Heart left ventricle (tissue), 13 donors: ENCODE measurements at regions not wholly inside any gene's neighbourhood (a gene's known extent, or its start where the extent isn't known, plus 50 kb on each side); places are given as distances from the start of the nearest gene placed in this dataset.

ENCODE experiments used
- CTCF ChIP-seq, 12 donors: fragments of 200-600 bp; sonication (generic) in 4 of 12; IDR thresholded peaks; one replicate each; pipeline versions ENCODE4 v1.5.0 to v1.8.0; 2018 to 2022; ENCODE audit warnings: antibody characterized with exemption in 12 of 12, mild to moderate bottlenecking in 5 of 12
- POLR2A ChIP-seq, 2 donors: fragments of 450-650 bp; IDR thresholded peaks; one replicate each; pipeline ENCODE4 v1.6.1; 2017; ENCODE audit warnings: antibody characterized with exemption in 2 of 2, mild to moderate bottlenecking in 2 of 2, moderate library complexity in 2 of 2
- donor health status: ischemic (EF 13 %, LVEDD 7.1; RV severe dilation, severe dysfunction).
- donor health status: DM: no; HTN: yes; CAD: no.
- donor health status: DM: no; HTN: no; CAD: no.
- donor health status: ischemic (EF 25% LVEDD 6.9; RV normal size, moderate dysfunction).
- donor health status: ischemic (EF 25% LVEDD 5.7; RV mildly dilated, moderate dysfunction).
- donor health status: ischemic (EF 35%, LVEDD 5.7; RV mildly dilated, moderate dysfunction).
- donor health status: nonischemic (EF 11% LVEDD 7.7; RV severe dilation, severe dysfunction).
- donor health status: DM: yes; HTN: yes; CAD: no.
- donor health status: PGD.
- donor health status: ischemic (EF 29% LVEDD 5.4; RV normal size, mild dysfunction).
- donor health status: nonischemic (EF 23%, LVEDD 6.1; RV moderate dilation, normal function).

- TF ChIP-seq POLR2A (IDR thresholded peaks at IDR 0.05) (no peak), CTCF (IDR thresholded peaks at IDR 0.05) (no peak)
These were observed 168.8 kb upstream of the RHOBTB1 start for GRCh38 chr10:61112771-61113170.
